ENCODE measurements at regions not wholly inside any gene's neighbourhood (a gene's known extent, or its start where the extent isn't known, plus 50 kb on each side); places are given as distances from the start of the nearest gene placed in this dataset.

DNA sequence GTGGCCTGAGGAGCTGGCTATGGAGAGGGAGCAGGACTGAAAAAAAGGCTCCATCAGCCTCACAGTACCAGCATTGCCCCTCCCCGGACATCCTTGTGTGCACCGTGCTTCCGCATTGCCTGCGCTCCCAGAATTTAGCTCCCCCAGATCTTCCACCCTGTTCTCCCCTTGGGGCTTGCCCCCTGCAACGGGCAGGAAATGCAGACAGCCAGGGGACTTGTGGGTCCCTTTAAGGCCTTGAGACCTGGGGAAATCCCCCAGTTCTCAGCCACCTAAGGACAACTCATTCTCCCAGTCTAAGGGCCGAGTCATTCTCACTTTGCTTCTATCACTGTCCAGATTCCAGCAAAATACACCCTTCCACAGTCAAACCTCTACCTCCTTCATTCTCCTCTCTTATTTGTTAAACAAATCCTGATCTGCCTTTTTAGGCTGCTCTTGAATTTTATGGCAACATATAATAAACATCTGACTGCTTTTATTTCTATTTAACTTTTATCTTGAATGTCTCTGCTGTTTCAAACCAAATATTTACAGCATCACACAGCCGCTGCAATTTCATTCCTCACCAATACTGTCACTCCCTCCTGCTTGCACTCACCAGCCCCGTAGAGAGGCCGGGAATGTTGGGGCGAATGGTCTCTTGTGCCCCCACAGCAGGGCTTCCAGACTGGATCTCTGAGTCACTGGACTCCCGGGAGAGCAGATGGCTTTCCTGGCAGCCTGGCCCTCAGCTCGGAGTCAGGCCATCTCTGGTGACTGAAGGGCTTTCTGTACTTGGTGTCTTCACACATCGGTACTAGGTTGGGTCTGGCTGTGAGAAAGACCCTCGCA, 221.9 kb downstream of the TSHZ3 start:
- H3K27me3 Mint-ChIP-seq (ENCODE audit: low read depth): no peaks in the 10 kb centered on the region
- Histone ChIP-seq H4K5ac (ENCODE audit: insufficient read length, low read depth, low read length) (no peak overlapping the region), H3K79me2 (ENCODE audit: insufficient read depth, low read length) (no peaks in the 10 kb centered on the region), H3K79me1 (ENCODE audit: insufficient read depth, low read depth, low read length, poor library complexity, severe bottlenecking) (no peaks in the 10 kb centered on the region), H4K20me1 (ENCODE audit: control insufficient read depth, insufficient read depth, insufficient read length) (no peaks in the 10 kb centered on the region), H3K9me3 (ENCODE audit: control insufficient read depth, low read depth, low read length) (no peaks in the 10 kb centered on the region), H3K23me2 (ENCODE audit: insufficient read length, low read depth, low read length, poor library complexity, severe bottlenecking) (no peaks in the 10 kb centered on the region), H3K56ac (ENCODE audit: insufficient read length, low read depth, low read length) (no peak overlapping the region), H2BK120ac (ENCODE audit: low read depth, low read length, poor library complexity, severe bottlenecking) (no peak overlapping the region), H3K4me1 (ENCODE audit: insufficient read depth, low read length) (no peaks in the 10 kb centered on the region; the same call in 1 of the 2 replicates), H2BK20ac (ENCODE audit: low read depth, low read length, poor library complexity, severe bottlenecking) (no peak overlapping the region), H2BK5ac (ENCODE audit: insufficient read length, low read length) (no peak overlapping the region), H3K27me3 (ENCODE audit: insufficient read depth, low read length) (no peaks in the 10 kb centered on the region), H3K4me2 (ENCODE audit: insufficient read depth, insufficient read length, low read length) (no peak overlapping the region), H3K23ac (ENCODE audit: insufficient read length, low read depth, low read length) (no peak overlapping the region), H2AFZ (ENCODE audit: low read length) (no peak overlapping the region), H3K18ac (ENCODE audit: insufficient read length, low read depth, low read length) (no peak overlapping the region), H4K91ac (ENCODE audit: insufficient read length, low read depth, low read length) (no peak overlapping the region), H3K27ac (ENCODE audit: insufficient read length, low read depth, low read length) (no peak overlapping the region), H3T11ph (ENCODE audit: low read length) (no peak overlapping the region), H3K14ac (ENCODE audit: insufficient read depth, low read length) (no peak overlapping the region; the same call in 1 of the 2 replicates), H3K4ac (ENCODE audit: low read depth, low read length) (no peak overlapping the region), H2AK5ac (ENCODE audit: insufficient read length, low read length) (no peak overlapping the region), H3K9ac (ENCODE audit: extremely low read depth, insufficient read length, low read length) (no peak overlapping the region), H2BK15ac (ENCODE audit: low read depth, low read length) (no peak overlapping the region), H2BK12ac (ENCODE audit: insufficient read length, low read depth, low read length) (no peak overlapping the region), H4K8ac (replicated peaks; ENCODE audit: insufficient read length, low read depth, low read length) (no peak overlapping the region)
- DNase-seq: no peak
- TF ChIP-seq, protein P1, sequence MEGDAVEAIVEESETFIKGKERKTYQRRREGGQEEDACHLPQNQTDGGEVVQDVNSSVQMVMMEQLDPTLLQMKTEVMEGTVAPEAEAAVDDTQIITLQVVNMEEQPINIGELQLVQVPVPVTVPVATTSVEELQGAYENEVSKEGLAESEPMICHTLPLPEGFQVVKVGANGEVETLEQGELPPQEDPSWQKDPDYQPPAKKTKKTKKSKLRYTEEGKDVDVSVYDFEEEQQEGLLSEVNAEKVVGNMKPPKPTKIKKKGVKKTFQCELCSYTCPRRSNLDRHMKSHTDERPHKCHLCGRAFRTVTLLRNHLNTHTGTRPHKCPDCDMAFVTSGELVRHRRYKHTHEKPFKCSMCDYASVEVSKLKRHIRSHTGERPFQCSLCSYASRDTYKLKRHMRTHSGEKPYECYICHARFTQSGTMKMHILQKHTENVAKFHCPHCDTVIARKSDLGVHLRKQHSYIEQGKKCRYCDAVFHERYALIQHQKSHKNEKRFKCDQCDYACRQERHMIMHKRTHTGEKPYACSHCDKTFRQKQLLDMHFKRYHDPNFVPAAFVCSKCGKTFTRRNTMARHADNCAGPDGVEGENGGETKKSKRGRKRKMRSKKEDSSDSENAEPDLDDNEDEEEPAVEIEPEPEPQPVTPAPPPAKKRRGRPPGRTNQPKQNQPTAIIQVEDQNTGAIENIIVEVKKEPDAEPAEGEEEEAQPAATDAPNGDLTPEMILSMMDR (conservative IDR thresholded peaks at IDR 0.05): no peak
- H3K27ac Mint-ChIP-seq: peak overlapping the region in 1 of 3 experiments; percentile 44; a peak in 3 of 7 replicates
- no peak overlapping the region for H3K4me3 Mint-ChIP-seq
- WGBS (ENCODE audit: extremely low coverage, insufficient read length, low lambda C conversion rate): no CpG with 5 or more reads among the region's 14 CpGs
- peaks cover 0 to 4% (median 0%) of the 10 kb centered on the region in 3 experiments; a peak in 2 of 7 replicates for H3K36me3 Mint-ChIP-seq (ENCODE audit: insufficient read depth in 1 of 3, low read depth in 3 of 3)
- peaks cover 0 to 5% of the 10 kb centered on the region in 2 experiments; a peak in 2 of 5 replicates for H3K9me3 Mint-ChIP-seq
- H3K4me1 Mint-ChIP-seq: peaks cover 2 to 7% of the 10 kb centered on the region in 2 experiments; a peak in 3 of 4 replicates

Measured in H9 (cell line).